NCI-H774 (cell line): ENCODE measurements at regions not wholly inside any gene's neighbourhood (a gene's known extent, or its start where the extent isn't known, plus 50 kb on each side); places are given as distances from the start of the nearest gene placed in this dataset.

Source experiments
- DNase-seq: peaks from one replicate; lab custom pipeline; 2025; lab: John Stamatoyannopoulos, UW

DNA sequence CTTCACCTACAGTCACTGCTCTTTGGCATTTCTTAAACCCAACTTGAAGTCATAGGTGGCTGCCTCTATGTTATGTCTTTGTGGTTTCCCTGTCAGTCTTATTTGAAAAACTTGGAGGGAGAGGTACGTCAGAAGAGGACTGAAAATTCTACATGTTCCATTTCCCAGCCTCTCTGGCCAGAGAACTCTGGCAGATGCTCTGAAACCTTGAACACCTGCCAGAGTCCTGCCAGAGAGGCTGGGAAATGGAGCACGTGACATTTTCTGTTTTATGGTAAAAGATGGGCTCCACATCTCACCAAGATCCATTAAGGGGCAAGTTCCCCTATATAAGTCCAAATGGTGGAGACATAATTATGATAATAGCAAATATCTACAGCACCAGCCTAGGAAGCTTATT lies 99.5 kb downstream of the MAFB start:
- DNase-seq = no peak

DNA sequence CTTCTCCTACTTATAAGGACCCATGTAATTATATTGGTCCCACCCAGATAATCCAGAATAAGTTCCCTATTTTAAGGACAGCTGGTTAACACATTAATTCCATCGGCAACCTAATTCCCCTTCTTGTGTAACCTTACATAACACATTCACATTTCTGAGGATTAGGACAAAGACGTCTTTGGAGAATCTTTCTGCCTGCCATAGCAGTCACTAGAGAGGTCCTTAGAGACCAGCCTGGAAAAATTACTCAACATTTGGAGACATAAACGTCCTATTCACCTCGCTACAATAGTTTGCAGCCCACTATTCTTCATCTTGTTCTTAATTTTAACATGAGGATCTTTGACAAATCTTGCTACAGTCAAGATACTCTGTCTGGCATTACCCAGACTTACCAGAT lies 100.1 kb downstream of the MAFB start:
- no peak for DNase-seq

DNA sequence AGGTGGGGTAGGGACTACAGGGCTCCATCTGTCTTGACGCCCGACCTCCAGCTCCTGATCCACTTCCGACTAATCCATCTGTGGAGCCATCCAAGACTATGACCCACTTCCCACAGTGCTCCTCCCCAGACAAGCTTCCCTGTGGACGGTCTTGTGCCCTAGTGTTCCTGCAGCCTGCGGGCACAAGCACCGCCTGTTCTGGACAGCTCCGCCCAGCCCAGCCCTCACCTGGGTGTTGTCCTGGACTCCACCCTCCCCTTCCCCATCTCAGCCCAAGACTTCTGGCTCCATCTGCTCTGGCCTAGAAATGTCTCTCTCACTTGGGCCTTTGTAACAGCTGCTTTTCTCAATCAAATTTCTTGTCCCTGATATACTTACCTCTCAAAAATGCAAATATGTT lies 102.0 kb downstream of the MAFB start:
- DNase-seq = no peak

DNA sequence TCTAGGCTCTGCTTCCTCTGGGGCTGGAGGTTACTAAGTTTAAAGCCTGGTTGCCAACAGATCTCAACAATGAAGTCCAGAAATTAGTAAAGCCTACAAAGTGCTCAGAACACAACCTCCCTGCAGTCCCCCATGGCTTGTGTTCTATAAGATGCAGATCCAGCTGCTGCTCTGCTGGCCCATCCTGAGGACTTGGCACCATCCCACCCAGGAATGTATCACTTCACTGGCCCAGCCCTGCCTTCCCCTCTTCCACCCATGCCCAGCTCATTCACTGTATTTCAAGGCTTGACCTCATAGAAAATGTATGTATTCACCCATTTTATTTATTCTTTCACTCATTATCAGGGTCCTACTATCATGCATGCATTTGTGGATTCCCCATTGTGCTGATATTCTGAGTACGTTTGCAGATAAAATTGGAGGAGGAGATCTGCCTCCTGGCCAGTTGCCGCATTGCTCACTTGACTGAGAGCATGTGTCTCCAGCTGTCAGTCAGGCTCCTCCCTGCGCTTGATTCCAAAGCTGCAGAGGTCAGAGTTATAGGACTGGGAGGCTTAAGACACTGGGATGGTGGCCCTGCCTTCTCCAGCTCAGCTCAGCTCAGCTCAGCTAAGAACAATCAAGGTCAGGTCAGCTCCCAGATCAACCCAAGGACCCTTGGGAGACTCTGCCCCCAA lies 104.8 kb downstream of the MAFB start:
- no peak for DNase-seq

DNA sequence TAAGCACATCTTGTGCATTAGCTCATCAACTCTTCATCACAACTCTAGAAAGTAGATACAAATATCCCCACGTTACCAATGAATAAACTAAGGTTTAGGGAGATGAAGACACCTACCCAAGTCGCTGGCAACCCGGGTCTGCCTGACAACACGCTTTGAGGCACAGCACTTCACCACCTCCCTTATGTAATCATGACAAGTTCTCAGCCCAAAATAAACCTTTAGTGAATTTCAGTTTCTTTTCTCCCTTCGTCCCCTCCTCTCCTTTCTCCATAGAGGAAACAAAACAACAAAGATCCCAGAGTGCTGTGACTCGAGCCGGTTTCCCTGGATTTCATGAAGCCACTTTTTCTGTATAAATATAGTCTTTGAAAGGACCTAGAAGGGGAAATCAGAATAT lies 105.4 kb downstream of the MAFB start:
- no peak for DNase-seq

DNA sequence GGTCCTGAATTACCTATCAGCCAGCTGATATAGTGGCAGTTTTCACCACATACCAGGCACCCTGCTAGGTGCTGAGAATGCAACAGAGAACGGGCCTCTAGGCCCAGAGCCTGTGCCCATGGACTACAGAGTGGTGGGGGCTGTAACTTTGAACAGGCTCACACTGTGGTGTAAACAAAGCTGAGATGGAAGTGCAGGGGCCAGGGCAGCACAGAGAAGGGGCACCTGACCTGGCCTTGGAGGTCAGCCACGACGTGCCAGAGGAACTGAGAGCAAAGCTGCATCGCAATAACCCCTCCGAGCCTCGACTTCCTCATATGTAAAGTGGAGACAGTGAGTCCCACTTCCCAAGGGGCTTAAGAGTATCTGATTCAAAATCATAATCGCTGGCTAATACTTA lies 105.8 kb downstream of the MAFB start:
- no peak for DNase-seq

DNA sequence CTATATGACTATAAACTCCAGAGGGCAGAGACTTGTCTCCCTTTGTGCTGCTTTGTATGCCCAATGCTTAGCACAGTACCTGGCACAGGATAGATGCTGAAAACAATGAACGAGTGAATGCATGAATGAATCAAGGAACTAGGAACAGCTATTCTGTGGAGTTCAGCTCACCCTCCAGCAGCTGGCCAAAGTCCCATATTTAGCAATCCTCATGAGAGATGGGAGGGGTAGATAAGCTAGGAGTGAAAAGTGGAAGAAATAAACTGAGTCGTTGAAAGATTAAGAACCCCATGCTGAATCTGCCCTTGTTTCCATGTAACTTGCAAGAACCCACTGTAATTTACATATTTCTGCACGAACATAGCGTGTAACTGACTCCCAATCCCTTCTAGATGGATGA lies 106.5 kb downstream of the MAFB start:
- DNase-seq = no peak

DNA sequence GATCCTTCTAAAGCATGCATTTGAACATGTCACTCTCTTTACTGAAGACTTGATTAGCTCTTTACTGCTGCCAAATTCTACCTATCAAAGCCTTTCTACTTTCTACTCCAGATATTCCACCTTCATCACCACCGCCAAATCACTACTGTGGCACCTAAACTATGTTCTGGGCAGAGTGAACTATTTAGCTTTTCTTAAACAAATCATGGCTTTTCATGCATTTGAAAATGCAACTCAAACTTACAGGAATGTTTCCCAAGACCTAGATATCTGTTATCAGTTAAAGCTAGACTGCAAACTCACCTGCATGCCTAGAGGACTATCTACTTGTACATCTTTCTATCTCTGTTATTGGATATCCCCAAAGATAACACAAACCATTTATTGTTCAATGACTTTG lies 109.3 kb downstream of the MAFB start:
- no peak for DNase-seq

DNA sequence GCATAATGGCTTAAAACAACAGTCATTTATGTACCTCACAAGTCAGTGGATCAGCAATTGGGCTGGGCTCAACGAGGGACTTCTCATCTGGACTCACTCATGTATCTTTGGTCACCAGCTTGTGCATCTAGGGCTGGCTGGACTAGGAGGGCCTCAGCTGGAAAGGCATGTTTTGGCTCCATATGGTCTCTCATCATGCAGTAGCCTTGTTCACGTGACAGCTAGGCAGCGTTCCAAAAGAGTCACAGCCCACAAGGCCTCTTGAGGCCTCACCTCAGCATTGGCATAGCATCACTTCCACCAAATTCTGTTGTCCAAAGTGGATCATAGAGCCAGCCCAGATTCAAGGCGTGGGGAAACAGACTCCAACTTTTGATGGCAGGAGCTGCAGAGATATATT lies 110.1 kb downstream of the MAFB start:
- no peak for DNase-seq

DNA sequence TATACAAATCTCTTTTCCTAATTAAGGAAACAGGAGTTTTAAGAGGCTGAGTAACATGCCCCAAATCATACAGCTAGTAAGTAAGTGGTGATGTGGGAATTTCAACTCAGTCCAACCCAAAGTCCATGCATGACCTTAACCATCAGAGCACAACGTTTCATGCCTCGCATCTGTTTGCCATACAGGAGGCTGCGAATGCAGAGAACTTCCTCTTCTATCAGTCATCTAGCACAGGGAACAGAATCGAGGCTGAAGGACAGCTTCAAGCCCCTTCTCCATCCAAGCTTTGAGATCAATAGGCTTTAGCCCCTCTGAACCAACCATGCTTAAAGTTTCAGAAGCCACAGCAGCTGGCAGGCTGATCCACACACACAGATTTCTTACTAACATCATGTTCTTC lies 113.2 kb downstream of the MAFB start:
- DNase-seq = no peak

DNA sequence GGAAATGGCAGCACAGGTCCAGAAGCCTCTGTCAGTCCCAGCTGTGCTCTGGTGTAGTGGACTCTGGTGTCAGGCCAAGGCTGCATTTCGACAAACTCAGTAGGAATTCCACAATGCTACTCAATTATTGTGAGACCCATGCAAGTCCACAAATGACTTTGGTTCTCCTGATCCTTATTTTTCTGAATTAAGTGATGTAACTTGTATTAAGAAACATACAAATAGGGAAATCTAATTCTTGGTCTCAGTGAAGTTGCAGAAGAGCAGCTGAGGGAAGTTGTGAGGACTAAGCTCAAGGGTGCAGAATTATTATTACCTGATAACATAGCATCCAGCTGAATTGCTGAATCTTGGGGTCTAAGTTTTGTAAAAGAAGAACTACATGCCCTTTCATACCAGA lies 116.8 kb downstream of the MAFB start:
- no peak for DNase-seq

DNA sequence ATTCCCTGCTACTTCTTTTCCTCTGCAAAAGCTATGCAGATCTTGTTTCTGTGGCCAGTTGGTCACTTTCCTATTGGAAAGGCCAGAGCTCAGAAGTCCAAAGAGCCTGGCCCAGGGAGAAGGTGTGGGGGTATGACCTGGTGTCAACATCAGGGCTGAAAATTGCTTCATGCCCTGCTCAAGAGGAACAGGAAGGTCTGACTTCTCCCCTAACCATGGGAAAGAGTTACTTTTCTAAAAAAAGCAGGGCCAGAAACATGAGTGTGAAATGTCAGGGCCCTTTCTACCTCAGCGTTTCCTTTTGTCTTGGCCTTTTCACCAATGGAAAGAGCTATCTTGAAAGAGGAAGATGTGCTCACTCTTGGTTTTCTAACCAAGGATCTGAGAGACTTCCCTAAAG lies 117.4 kb downstream of the MAFB start:
- no peak for DNase-seq

DNA sequence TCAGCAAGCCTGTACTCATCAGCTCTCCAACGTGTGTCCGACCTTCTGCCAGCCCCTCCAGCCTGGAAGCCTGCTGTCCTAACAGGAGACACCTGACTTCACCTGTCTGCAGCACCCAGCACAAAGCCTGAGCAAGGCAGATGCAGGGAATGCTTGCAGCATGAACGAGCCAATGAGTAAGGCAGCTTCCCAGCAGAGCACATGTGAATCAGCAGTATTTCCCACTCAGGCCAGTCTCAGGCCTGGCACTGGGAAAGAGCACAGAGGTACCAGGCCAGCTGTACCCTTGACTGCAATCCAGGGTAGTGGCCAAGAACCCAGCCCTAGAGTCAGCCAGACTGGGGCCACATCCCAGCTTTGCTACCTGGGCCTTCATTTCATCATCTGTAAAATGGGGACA lies 120.8 kb downstream of the MAFB start:
- DNase-seq = no peak

DNA sequence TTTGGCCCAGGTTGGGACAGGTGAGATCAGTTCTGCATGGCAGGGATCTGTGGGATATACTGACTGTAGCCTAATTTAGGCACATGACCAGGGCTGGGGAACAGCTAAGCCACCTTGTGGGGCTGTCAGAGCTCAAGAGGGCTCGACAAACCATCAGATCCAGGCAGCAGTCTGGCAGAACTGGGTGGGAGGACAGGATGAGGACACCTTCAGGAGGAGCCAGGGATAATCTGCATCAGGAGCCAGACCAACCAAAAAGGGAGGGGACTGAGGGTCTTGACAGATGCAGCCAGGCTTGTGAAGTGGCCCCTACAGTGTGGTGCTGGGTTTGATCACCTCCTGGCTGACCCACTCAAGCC lies 123.4 kb downstream of the MAFB start:
- no peak for DNase-seq

DNA sequence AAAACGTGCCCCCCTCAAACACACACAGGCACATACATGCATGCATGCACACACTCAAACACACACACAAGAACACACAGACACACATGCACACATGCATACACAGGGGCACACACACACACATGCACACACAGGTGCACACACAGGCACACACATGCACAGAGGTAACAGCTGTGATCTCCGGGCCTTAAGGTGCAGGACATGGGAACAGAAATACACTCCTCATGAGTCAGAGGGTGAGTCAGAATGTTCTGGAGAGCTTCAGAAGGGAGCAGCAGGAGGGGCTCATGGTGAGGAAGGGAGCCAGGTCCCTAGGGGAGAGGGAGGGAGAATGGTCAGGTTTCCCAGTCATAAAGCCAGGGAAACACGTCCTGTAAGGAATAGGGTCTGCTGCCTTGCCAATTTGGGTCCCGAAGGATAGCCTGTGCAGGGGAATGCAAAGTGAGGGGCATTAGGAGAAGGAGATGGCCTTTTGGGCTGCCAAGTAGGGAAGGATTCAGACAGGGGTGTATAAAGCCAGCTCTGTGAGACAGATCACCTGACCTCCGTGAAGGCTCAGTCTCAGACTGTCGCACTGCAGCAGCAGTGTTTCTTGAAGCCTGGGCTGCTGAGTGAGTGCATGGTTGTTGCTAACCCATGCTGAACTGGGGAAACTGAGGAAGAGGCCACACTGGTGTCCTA lies 123.9 kb downstream of the MAFB start:
- DNase-seq = no peak

DNA sequence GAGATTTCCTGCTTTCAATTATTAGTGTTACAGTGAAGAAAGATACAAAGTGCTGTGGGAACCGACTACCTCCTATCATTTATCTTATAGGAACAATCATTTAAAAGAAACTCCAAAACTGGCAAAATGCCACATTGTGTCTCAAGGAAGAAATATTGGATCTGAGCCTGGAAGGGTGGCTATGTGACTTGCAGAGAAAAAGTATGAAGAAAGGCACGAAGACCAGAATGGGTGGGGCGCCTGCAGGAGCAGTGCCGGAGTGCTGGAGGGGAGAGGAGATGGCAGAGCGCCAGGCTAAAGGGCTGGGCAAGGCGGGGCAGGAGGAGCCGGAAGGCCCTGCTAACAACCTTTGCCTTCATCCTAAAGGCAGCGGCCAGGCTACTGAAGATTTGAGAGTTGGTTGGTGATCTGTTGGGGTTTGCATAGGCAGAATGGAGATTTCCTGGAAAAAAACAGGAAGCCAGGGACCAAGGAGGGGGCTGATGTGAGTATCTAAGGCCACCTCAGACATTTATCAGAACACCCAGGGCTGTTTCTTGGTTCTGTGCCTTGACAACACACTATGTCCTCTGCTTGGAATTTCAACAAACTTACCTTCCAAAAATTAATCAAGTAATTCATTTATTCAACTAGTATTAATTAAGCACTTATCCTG lies 125.6 kb downstream of the MAFB start:
- no peak for DNase-seq

DNA sequence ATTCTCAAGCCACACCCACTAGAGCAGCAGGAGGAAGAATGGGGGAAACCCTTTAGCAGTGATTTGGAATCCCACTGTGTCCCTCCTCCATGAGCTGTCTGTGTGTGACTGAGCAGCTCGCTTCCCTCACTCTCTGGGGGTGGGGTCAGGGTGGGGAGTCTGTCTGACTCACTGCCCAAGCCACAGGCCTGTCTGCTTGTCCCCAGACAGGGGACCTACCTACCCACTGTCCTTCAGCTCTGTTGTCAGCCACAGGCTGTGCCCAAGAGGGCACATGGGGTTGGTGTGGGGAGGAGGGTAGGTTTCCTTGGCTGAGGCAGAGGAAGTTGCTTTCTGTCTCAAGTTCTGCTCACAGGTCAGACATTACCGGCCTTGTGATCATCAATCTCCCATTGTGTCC lies 127.0 kb downstream of the MAFB start:
- no peak for DNase-seq

DNA sequence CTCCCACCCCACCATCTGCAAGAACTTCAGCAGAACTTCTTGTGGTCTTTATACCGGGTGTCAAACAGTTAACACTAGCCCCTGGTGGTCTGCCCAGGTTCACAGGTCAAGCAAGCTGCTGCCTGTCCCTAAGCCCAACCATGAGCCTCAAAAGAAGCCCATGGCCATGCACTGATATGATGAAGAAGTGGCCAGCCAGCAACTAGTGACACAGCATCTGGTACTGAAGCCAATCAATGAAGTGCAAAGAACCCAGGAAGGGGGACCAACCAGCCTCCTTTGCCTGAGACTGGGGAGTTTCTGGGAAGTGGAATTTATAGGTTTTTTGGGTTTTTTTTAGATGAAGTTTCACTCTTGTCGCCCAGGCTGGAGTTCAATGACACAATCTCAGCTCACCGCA lies 127.8 kb downstream of the MAFB start:
- no peak for DNase-seq

DNA sequence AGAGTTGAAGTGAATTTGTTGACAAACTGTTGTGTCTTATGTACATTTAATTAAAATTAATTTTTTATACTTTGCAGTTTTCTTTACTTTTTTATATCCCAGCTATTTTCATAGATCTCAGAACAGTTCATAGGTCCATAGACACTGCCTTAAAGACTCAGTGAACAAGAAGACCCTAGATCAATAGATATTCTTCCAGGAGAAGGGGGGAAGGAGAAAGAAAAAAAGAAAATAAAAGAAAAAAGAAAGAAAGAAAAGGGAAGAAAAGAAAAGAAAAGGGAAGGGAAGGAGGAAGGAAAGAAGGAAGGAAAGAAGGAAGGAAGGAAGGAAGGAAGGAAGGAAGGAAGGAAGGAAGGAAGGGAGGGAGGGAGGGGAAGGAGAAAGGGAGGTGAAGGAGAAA lies 130.8 kb downstream of the MAFB start:
- DNase-seq = no peak

DNA sequence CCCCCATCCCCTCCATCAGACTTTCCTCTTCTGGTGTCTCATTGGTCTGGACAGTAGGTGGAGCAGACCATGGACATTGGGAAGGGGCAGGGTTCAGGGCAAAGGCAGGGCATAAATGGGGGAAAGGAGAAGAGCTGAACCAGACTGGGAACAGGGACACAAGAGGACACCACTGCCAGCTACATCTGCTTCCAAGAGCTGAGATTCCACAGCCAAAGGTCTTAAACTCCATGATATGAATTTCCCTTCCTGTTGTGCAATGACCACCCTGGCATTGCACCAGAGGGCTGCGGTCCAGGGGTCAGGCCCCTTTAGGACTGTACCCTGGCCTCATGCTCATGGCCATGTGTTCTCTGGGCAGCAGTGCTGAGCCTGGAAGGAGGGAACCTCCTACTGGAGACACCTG lies 137.9 kb downstream of the MAFB start:
- DNase-seq = no peak

DNA sequence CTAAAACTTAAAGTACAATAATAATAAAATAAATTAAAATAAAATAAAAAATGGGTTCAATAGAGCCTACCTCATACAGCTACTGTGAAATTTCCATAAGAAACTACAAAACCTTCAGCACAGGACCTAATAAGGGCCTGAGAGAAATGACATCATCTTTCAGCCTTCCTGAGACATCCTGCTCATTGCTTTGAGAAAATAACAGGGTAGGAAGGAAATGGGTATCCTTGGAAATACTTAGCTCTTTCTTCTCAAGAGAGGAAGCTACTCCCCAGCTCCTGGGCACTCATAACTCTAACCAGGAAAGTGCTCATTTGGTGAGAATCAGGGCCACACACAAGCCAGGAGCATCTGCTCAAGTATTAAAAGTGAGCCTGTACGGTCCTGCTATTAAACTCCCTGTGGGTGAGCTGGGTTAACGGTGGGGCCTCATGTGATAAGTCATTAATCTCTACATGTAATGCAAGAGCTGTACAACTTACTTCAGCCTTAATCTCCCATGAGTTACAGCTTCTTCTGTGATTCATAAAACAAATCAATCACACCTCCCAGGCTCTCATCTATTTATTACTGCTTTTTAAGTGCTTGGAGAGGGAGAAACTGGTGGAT lies 141.4 kb downstream of the MAFB start:
- DNase-seq = no peak

DNA sequence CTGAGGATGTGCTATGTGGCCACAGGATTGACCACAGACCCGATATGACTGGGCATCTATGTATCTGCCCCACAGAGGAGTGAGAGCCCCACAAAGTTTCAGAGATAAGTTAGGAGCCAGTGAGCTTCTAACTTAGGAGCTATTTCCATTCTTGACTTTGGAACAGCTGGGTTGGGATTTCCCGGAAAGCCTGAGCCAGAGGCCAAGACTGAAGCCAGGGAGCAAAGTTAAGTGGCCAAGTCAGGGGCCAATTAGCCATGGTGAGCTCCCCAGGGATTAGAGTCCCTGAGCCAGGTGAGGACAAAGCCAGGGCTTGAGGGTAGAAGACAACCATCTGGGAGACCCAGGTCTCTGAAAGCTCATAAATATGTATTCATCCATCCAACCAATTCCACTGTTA lies 143.6 kb downstream of the MAFB start:
- no peak for DNase-seq

DNA sequence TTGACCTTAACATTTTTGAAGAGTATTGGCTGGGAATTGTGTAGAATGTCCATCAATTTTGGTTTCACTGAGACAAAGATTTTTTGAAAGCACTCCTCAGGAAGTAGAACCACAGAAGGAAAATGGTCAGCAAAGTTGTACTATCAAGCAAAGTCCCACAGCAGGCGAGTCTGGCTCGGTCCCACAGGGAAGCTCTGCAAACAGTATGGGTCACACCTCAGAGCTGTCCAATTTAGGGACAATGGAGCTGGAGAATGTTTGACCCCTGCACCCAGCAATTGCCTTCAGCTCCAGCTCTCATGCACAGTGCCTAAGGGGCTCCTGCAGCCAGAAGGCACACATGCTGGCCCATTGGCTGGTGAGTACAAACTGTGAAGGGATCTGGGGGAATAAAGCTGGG lies 147.0 kb downstream of the MAFB start:
- DNase-seq = no peak
